GOT3 (cell line): ENCODE measurements at regions not wholly inside any gene's neighbourhood (a gene's known extent, or its start where the extent isn't known, plus 50 kb on each side); places are given as distances from the start of the nearest gene placed in this dataset.

Experiments used
- DNase-seq: peaks from one replicate; lab custom pipeline; 2025; ENCODE audit warnings: mixed read lengths; lab: John Stamatoyannopoulos, UW

DNA sequence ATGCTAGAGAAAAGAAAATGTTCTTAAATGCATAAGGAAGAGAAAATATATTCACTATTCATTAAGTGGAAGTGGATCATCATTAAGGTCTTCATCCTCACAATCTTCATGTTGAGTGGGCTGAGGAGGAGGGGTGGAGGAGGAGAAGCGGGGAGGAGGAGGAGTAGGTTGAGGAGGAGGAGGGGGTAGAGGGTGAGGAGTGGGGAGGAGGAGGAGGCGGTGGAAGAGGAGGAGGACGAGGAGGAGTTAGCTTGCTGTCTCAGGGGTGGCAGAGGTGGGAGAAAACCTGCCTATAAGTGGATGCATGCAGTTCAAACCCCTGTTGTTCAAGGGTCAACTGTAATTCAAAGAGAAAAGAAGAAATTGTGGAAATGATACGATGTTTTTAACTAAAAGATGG, 71.6 kb downstream of the MYEOV start:
- no peak for DNase-seq

DNA sequence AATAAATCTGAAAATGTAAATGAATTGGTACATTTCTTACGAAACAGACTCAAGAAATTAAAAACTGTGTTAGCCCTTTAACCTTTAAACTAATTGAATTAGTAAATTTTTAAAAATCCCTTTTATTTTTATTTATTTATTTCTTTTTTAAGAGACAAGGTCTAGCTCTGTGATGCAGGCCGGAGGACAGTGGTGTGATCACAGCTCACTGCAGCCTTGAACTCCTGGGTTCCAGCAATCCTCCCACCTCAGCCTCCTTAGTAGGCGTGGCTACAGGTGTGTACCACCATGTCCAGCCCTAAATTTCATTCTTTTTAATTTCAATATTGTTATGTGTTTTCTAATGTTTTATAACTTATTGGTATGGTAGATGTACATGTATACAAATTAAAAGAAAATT, 72.6 kb downstream of the MYEOV start:
- no peak for DNase-seq

DNA sequence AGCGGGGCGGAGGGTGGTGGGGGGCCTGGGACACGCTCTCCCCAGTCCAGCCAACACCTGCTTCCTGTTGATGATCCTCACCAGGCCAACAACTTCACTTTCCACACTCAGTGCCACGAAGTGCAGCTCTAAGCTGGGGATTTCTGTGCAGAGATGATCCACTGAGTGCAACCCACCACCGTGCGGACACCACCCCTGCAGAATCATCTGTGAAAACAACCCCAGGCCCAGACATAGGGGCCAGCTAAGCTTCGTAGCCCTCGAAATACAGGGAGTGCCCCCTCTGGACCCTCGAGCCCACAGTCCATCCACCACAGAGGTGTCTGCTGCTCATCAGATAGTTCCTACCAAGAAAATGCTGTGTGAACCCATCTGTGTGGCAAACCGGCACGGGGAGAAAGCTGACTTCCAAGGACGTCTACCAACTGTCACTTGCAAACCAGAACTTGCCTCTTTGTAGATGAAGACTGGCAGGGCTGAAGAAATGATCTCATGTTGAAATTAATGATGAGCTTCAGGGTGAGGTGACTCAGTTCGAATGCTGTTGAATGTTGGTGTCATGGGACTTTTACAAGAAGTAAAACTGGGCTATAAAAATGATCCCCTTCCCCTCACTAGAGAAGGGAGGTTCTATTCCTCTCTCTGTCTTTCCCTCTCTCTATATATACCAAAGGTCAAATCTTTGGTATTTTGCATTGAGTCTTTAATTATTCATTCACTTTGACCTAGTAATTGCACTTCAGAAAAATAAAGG, 73.4 kb downstream of the MYEOV start:
- DNase-seq = no peak

DNA sequence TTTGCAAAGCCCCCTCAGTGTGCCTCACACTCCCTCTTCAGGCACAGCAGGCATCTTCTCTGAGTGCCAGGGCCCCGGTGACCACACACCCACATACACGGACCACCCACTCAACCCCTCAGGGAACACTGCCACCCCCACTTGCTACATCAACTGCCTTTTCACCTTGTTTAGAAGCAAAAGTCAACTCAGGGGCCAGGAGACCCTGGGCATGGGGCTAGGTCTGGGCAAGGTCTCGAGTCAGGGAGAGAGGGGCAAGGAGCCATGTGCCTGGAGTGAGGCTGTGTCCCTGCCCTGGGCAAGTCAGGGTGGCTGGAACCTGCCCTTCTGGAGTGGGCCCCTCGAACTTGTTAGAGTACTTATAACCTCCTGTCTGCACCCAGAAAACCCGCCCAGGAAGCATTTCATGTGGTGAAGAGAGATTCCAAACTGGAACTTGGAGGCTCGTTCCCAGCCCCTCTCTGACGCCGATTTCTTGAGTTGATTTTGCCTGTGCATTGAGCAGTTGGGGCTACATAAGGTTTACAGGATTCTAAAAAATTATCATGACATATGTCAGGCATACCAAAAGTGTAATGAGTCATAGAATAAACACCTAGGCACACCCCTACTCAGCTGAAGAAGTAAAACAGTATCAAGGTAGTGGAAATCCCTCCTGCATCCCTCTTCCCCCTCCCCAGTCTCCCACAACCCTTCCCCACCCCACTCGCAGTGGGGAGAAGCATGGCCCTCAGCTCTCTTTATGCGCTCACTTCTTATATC, 74.3 kb downstream of the MYEOV start:
- no peak for DNase-seq

DNA sequence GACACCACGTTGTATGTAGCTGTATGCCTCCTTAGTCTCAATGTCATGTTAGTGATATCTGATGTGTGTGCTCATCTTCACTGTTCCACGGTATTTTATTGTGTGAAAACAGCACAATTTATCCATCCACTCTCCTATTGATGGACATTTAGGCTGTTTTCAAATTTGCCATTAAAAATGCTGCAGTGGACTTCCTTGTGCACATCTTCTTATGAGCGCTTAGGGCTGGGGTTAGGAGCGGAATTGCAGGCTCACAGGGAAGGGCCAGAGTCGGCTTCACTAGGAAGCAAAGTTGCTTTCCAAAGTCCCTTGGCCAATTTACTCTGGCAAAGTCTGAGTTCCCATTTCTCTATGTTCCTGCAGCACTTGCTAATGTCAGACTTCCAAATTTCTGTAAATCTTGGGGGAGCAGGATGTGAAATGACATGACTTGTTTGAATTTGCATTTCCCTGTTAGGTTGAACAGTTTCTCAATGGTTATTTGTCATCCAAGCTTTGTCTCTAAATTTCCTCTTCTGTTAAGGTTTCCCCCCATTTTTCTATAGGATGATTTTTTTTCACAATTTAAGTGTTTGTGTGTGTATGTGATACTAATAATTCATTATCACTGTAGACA, 75.4 kb downstream of the MYEOV start:
- no peak for DNase-seq

DNA sequence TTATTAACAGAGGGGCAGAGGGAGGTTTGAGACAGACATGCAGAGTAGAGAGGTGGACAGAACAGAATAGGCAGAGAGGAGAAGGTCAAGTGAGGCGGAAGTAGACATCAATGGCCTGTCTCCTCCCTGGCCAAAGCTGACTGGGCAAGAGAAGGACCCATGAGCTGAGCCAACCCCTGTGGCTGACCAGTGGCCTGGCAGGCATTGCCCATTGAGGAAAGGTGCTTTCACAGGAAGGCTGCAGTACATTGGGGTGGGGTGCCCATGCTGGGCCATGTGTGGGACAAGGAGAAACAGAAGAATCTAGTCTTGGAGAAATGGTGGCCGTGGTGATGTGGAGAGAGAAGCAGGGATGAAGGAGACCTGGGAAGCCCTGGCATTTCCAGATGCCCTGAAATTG, 76.0 kb downstream of the MYEOV start:
- no peak for DNase-seq

DNA sequence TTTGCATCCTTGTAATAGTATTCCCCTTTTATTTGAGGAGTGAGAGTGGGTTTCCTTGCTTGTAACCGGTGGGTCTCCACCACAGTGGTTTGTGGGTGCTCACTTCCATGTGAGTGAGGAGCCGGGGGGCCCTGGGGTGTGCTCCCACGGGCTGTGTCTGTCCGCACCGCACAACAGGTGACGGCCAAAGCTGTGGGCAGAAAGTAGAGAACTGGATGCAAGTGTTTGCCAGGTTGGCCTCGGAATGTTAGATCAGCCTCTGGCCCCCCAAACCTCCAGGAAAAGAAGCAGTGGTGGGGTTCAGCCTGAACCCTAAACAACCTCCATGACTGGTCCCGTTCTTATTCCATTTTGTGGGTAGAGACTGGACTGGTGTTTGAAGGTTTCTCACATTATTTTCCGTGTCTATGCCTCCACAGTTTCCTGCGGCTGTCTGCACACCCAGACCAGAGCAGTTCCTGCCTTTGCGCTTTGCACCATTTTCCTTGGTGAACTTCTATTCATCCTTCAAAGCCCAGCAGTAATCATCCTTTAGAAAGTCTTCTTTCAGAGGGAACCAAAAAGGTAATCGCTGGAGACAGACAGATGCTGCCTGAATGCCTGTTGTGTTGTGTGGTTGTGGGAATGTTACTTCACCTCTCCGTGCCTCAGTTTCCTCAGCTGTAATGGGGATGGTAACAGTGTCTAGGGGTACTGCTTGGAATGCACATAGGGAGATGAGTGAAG, 77.2 kb downstream of the MYEOV start:
- no peak for DNase-seq

DNA sequence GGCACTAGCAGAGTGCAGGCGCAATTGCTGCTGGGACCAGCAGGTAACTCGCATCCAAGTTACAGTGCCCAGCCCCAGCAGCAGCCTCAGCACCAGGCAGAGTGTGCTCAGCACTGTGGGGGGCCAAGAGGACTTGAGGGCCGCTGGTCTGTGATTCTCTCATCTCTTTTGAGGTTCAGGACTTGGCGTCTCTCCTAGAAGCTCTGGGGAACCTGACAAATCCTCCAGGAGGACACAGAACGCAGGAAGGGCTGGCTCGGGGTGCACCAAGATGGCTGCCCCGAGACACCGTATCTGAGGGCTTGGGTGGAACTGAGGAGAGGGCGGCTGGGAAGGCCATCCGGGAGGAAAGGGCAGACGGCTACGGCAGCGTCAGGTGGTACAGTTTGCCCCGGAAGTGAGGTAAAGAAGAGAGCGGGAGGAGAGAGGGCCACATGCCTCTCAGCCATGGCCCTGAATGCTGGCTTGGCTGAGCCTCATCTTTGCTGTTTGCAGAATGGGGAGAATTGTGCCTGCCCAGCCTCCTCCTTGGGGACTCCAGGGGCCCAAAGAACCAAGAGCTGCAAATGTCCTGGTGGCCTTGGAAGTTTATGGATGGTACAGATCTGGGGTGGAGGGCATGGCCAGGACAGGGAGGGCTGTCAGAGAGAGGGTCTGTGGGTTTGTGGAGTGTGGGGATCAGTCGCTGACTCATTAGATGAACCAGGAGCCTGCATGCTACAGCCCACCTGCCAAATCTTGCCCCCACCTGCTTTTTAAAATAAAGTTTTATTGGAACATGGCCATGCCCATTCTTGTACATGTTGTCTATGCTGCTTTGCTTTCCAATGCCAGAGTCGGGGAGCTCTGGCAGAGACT, 78.0 kb downstream of the MYEOV start:
- DNase-seq = no peak

DNA sequence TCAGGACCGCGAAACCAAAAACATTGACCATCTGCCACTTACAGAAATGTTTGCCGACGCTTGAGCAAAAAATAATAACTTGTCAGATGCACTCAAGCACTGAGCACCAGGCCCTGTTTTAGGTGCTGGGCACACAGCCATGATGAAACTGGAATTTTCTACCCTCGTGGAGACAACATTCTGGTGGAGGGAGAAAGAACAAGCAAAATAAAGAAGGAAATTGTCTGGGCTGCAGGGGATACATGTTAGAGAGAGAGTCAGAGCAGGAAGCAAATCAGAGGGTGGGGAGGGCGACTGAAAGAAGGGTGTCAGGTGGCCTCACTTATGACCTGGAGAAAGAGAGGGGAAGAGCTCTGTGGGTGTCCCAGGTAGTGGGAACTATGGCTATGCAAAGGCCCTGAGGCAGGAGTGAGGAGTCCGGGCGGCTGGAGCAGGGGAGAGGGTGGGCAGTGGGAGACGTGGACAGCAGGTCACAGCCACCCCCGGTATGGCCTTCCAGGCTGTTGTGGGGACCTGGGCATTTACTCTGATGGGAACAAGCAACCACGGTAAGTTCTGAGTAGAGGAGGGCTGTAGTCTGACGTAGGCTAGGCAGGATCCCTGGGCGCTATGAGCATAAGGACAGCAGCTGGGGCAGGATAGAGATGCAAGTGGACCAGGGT, 78.8 kb downstream of the MYEOV start:
- DNase-seq = no peak

DNA sequence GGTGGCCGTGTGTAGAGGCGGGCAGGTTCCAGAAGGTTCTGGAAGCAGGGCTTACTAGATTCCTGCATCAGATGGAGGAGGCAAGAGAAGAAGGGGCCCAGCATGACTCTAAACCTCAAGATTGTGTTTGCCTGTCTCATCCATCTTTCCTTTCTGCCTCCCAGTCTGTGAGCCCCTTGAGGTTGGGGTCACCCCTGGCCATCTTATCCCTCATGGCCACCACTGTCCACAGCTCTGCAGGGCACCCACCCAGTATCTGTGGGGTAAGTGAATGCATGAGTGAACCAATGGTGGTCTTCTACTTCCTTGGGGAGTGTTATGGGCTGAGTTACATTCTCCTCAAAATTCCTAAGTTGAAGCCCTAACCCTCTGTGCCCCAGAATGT, 79.3 kb downstream of the MYEOV start:
- no peak for DNase-seq

DNA sequence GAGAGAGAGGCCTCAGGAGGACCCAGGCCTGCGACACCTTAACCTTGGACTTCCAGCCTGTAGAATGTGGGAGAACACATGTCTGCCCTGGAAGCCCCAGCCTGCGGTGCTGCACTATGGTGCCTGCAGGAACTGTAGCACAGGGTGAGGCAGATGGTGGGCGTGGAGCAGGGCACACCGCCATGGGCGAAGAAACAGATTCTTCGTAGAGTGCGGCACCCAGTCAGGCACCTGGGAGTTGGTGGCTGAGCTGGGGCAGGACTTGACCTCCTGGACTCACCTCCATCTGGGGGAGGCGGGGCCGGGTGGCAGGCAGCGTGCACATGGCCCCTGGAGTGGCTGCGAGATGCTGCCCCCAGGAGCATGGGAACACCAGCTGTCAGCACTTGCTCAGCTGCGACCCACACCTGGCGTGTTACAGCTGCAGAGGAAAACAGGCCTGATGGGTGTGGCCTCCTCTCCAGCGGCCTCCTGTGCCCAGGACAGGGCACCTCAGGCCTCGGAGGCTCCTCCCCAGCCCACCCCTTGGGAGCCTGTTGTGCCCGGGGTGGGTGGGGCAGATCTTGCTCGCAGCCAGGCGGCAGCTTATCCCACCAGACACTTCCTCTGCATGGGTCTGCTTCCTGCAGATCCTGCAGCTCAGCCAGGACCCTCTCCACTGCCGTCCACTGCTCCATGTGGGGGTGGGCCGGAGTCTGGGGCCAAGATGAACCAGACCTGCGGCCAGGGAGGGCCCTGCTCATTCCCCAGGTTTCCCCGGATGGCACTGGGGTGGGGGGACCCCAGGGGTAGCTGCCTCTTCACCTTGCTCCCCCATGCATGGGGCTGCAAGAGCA, 80.4 kb downstream of the MYEOV start:
- DNase-seq = no peak

DNA sequence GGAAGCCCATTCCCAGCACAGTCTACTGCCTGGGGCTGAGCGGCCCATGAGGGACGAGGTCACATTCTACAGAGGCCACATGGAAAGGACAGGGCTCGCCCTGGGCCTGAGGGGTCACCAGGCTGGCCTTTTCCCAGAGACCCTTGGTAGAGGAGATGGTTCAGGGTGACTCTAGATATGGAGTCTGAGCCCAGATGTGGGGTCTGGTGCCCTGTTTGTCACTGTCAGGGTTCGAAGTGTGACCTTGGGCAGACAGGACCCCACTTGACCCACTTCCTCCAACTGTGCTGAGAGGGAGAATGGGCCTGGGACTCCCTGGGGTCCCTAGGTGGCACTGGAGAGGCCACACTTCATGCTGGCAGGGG, 81.0 kb downstream of the MYEOV start:
- no peak for DNase-seq

DNA sequence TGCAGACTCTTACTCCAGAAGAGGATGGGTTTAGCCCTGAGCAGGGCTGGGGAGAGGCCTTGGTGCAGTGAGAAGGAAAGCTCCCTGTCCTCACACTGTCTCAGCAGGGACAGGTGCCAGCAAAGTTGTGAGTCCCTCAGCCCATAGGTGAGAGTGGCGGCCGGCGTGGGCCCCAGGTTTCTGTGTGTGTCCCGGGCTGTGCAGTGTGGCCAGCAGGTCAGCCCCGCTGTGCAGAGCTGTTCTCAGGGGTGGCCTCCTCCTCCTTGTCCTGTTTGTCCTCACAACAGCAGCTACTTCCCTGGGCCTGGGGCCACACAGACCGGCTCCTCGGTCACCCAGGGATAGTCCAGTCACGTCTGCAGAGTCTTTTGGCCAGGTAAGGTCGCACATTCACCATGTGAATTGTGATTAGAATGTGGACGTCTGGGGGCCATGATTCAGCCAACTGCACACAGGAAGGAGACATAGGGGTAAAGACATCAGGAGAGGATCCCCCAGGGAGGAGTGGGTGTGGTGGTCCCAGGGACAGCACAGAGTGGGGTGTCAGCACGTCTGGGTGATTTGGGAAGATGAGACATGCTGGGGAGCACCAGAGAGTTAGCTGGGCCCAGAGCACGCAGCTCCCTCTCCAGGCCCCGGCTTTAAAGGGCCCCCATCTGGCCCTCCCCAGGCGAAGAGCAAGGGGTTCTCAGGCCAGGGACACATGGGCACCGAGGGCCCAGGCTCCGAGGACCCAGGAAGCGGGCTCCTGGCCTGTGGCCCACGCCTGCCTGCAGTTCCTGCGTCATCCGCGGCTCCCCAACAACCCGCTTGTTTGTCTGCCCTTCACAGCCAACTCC, 81.6 kb downstream of the MYEOV start:
- no peak for DNase-seq

DNA sequence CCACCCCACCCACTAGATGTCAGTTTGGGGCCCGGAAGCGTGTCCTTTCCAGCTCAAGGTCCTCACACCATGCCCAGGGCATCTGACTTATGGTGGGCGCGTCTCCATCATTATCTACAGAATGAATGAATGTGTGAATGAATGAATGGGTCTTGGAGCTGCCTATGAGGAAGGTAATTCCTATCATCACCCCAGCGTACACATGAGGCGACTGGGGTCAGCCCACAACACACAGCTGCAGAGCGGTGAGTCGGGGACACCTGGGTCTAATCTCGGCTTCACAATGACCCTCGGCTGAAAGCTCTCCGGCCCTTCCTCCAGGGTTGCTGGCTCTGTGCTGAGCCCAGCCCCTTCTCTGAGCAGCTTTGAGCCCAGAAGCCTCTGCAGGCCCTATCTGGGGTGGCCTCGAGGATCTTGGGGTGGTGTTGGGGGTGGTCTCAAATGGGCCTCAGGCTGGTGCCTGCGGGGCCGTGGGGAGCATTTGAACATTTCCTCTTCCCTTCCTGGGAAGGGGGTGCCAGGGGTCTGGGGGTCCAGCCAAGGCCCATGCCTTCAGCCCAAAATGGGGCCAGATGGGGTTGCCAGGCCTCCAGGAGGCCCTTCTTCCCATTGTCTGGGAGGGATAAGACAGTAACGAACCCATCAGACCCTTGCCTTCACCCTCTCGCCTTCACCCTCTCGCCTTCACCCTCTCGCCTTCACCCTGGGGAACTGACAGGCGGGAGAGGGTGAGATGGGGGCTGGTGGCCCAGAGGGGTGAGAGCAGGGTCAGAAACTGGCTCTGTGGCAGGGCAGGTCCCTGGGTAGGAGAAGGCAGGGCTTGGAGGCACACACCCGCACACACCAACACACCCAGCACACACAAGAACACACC, 82.4 kb downstream of the MYEOV start:
- no peak for DNase-seq

DNA sequence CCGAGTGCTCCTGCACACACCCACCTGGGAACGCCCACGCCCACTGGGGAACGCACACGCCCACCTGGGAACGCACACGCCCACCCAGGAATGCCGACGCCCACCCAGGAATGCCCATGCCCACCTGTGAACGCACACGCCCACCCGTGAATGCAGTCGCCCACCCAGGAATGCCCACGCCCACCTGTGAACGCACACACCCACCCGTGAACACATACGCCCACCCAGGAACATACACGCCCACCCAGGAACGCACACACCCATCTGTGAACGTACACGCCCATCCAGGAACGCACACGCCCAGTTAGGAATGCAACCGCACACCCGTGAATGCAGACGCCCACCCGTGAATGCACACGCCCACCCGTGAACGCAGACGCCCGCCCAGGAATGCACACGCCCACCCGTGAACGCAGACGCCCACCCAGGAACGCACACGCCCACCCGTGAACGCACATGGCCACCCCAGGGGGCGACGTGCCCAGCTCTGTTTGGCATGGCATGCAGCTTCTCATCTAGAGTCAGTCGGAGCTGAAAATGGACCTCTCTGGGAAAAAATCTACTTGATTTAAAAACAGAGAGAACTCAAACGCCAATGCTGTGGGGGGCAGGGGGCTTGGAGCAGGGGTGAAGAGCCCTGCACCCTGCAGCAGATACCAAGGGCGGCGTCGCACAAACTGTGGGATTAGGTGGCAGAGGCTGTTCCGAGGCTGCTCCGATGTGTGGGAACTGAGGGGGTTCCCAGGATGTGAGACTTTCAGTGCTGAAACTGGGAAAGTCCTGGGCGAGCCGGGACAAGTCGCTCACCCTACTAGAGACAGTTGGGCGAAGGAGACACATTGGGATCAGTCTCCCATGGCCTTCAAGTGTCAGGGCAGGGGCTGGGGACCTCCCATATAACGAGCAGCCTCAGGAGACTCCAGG, 83.3 kb downstream of the MYEOV start:
- no peak for DNase-seq

DNA sequence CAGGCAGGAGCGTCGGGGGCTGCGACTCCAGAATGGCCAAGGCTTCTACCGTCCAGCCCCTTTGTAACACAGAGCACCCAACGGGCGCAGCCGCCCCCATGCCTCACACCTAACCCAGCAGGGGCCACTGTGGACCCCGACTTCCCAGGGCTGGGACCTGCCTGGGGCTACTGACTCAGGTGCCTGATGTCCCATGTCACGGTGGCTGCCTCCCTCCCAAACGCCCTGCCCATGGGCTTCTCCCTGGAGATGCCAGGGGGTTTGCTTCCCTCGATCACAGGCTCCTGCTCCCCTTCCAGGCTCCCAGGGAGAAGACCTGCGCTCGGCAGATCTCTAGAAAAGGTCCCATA, 84.0 kb downstream of the MYEOV start:
- no peak for DNase-seq
